ENCODE measurements at regions not wholly inside any gene's neighbourhood (a gene's known extent, or its start where the extent isn't known, plus 50 kb on each side); places are given as distances from the start of the nearest gene placed in this dataset.

- TF ChIP-seq ZBTB33 (IDR thresholded peaks at IDR 0.05) (no peak), ZBTB4 (CRISPR knock-in tag; IDR thresholded peaks at IDR 0.05) (no peak), POLR2AphosphoS2 (IDR thresholded peaks at IDR 0.05; ENCODE audit: low read depth, low read length) (no peak)
These were observed 95.8 kb upstream of the MPHOSPH6 start (continued) for GRCh38 chr16:82265809-82266208.

- Histone ChIP-seq H3K4me1 (ENCODE audit: control insufficient read depth, insufficient read depth, low read length) (no peaks in the 10 kb centered on the region), H3K36me3 (ENCODE audit: control insufficient read depth in 2 of 2, insufficient read depth in 2 of 2, low read length in 1 of 2) (no peaks in the 10 kb centered on the region), H3K4me2 (ENCODE audit: control insufficient read depth, insufficient read depth) (no peak overlapping the region), H3K9me3 (replicated peaks; ENCODE audit: control insufficient read depth, insufficient read depth, low read length) (no peaks in the 10 kb centered on the region; the same call in 2 of the 3 replicates), H3K79me2 (ENCODE audit: control insufficient read depth, insufficient read depth, low read length) (no peaks in the 10 kb centered on the region), H4K20me1 (ENCODE audit: control insufficient read depth, insufficient read depth) (no peaks in the 10 kb centered on the region), H3K27me3 (replicated peaks in 1 of 2; ENCODE audit: control insufficient read depth in 2 of 2, insufficient read depth in 2 of 2, low read length in 1 of 2) (peaks cover 0 to 2% of the 10 kb centered on the region in 2 experiments; a peak in 1 of 4 replicates), H3K27ac (ENCODE audit: control insufficient read depth, insufficient read depth) (no peak overlapping the region), H2AFZ (ENCODE audit: control insufficient read depth, low read depth, low read length) (no peak overlapping the region), H3K9ac (ENCODE audit: control insufficient read depth, insufficient read depth, low read length) (no peak overlapping the region), H3K4me3 (no peak overlapping the region)
- DNase-seq (ENCODE audit: low read depth, low spot score): no peak
- ChIA-PET SMC1A (ENCODE audit: uncharacterized antibody, unreplicated experiment) (interaction anchor here (0.6 to 3.1 kb wide), 8 partner anchors 11 to 1181 kb away, joined by 3 to 23 read pairs (median 5); no protein-coding TSS in a partner anchor), CTCF (interaction anchor here (1.1 to 4.9 kb wide), 15 partner anchors 8 to 1183 kb away, joined by 3 to 49 read pairs (median 12); no protein-coding TSS in a partner anchor), RAD21 (ENCODE audit: unreplicated experiment) (interaction anchor here (0.9 to 4.4 kb wide), 3 partner anchors 79 to 192 kb away, joined by 3 to 18 read pairs (median 13); no protein-coding TSS in a partner anchor), POLR2A (no interaction called here)
- no peak for ATAC-seq
- FAIRE-seq: no peak
- intact Hi-C loops (cut with micrococcal nuclease; ENCODE audit: unreplicated experiment) (loop anchor here (5.0 to 10.0 kb wide), 2 partner anchors 320 to 953 kb away; no protein-coding TSS in a partner anchor), in situ Hi-C loops (cut with MboI) (loop anchor here (5.0 to 10.0 kb wide), 2 partner anchors 360 to 953 kb away; partner anchors contain the start of gene CDH13)
- BruUV-seq (replicated peaks): no TSS peak
- WGBS (ENCODE audit: insufficient coverage, insufficient replicate concordance, low lambda C conversion rate, missing lambda C conversion rate): 17% methylated on average over 4 of the region's 7 CpGs
- TF ChIP-seq RELA (IDR thresholded peaks at IDR 0.05; ENCODE audit: borderline replicate concordance, partially characterized antibody) (no peak), EGR1 (IDR thresholded peaks at IDR 0.05; ENCODE audit: borderline replicate concordance in 1 of 2, low read depth in 2 of 2, low read length in 2 of 2) (no peak), MEF2A (IDR thresholded peaks at IDR 0.05; ENCODE audit: insufficient read depth, low read depth, low read length) (no peak), MLLT1 (IDR thresholded peaks at IDR 0.05) (no peak), YBX1 (IDR thresholded peaks at IDR 0.05) (no peak), RFX5 (IDR thresholded peaks at IDR 0.05; ENCODE audit: low read depth, low read length) (no peak), TCF12 (IDR thresholded peaks at IDR 0.05; ENCODE audit: low read depth, low read length) (no peak), NFYB (IDR thresholded peaks at IDR 0.05; ENCODE audit: insufficient read depth, low read depth, low read length) (no peak), POLR2AphosphoS5 (IDR thresholded peaks at IDR 0.05; ENCODE audit: low read length) (no peak), BHLHE40 (IDR thresholded peaks at IDR 0.05; ENCODE audit: borderline replicate concordance in 1 of 2, low read depth in 2 of 2, low read length in 1 of 2) (no peak), TCF7 (IDR thresholded peaks at IDR 0.05; ENCODE audit: borderline replicate concordance) (no peak), SUPT20H (IDR thresholded peaks at IDR 0.05; ENCODE audit: borderline replicate concordance, control insufficient read depth, low read depth, low read length) (no peak), IKZF1 (conservative IDR thresholded peaks at IDR 0.05) (no peak), CREB1 (IDR thresholded peaks at IDR 0.05; ENCODE audit: low read depth) (no peak), POLR2AphosphoS2 (IDR thresholded peaks at IDR 0.05; ENCODE audit: low read depth, low read length) (no peak)
These were observed 94.7 kb upstream of the MPHOSPH6 start for GRCh38 chr16:82264756-82265155.

All from GM12878 (cell line).